Activated CD8-positive, alpha-beta T cell treated with anti-CD3 and anti-CD28 coated beads for 36 hours (primary cell): ENCODE measurements at regions not wholly inside any gene's neighbourhood (a gene's known extent, or its start where the extent isn't known, plus 50 kb on each side); places are given as distances from the start of the nearest gene placed in this dataset.

Source experiments
- ATAC-seq: fragments of 200-7000 bp; cut with Tn5 transposase; one replicate; pipeline ENCODE4 v1.10.0; 2021; ENCODE audit warnings: mild to moderate bottlenecking, moderate library complexity
- CTCF ChIA-PET: fragments of 350-600 bp; sonication (Branson Sonifier 250); formaldehyde crosslinking; loops from one replicate; lab custom pipeline; 2021; ENCODE audit warnings: antibody characterized with exemption; lab: Charles Lee
- POLR2A ChIA-PET: fragments of 350-600 bp; sonication (Branson Sonifier 250); formaldehyde crosslinking; loops from one replicate; lab custom pipeline; 2021; ENCODE audit warnings: antibody characterized with exemption; lab: Charles Lee
- DNase-seq: peaks from one replicate; pipeline ENCODE4 v3.0.0-alpha.2; 2020
- H3K27ac Mint-ChIP-seq: one replicate; pipeline ENCODE4 v1.8.0; 2021; ENCODE audit warnings: mild to moderate bottlenecking, mixed read lengths
- H3K27me3 Mint-ChIP-seq: one replicate; pipeline ENCODE4 v1.8.0; 2021; ENCODE audit warnings: mixed read lengths
- H3K36me3 Mint-ChIP-seq: one replicate; pipeline ENCODE4 v1.8.0; 2021; ENCODE audit warnings: low read depth, mixed read lengths
- H3K4me1 Mint-ChIP-seq: one replicate; pipeline ENCODE4 v1.8.0; 2021; ENCODE audit warnings: low read depth, mixed read lengths
- H3K4me3 Mint-ChIP-seq: one replicate; pipeline ENCODE4 v1.8.0; 2021; ENCODE audit warnings: mild to moderate bottlenecking, moderate library complexity, mixed read lengths
- H3K9me3 Mint-ChIP-seq: one replicate; pipeline ENCODE4 v1.8.0; 2021; ENCODE audit warnings: mixed read lengths
- intact Hi-C: fragments of 100-400 bp; cut with micrococcal nuclease; formaldehyde crosslinking; loops from one replicate; pipeline ENCODE4 v1.10.0; 2022
- TF ChIP-seq, protein P1 (sequence below): fragments of 200-600 bp; IDR thresholded peaks from one replicate; pipeline ENCODE4 v1.8.0; 2022; ENCODE audit warnings: antibody characterized with exemption, mild to moderate bottlenecking

DNA sequence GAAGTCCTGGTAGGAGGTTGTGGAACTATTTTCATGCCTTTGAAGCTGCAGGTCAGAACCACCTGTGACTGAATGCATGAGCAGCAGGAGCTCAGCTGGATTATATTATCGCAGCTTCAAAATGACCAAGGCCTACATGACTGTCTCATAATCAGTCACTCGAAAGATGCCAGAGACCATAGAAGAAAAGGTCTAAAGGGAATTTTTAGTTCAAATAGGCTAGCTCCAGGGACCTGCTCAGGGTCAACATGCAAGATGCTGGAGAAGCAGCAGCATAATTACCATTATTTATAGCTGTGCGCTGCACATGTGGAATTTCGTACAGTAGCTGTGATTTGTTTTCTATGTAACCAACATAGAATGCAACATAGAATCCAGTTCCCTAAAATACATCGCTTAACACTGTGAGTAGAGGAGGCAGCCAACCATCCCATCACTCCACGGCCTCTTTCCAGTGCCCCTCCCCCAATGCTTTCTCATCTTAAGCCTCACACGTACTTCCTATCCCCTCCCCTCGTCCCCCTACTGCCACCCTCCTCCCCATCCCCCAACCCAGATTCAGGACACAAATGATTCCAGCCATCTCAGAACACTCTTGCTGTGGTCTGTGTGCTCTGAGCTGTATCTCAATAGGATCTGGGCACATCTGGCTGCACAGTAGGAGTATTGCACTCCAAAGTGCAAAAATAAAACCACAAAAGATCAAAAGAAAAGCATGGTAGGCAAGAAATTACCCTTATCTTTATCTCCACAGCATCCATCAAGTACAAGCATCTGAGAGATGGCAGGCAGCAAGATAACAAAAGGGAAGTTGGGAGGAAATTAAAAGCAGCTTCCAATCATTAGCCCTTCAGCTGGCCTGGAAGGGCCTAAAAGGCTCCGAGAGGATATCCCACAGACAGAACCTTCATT lies 352.8 kb upstream of the SEMA6D start:
- TF ChIP-seq, protein P1, sequence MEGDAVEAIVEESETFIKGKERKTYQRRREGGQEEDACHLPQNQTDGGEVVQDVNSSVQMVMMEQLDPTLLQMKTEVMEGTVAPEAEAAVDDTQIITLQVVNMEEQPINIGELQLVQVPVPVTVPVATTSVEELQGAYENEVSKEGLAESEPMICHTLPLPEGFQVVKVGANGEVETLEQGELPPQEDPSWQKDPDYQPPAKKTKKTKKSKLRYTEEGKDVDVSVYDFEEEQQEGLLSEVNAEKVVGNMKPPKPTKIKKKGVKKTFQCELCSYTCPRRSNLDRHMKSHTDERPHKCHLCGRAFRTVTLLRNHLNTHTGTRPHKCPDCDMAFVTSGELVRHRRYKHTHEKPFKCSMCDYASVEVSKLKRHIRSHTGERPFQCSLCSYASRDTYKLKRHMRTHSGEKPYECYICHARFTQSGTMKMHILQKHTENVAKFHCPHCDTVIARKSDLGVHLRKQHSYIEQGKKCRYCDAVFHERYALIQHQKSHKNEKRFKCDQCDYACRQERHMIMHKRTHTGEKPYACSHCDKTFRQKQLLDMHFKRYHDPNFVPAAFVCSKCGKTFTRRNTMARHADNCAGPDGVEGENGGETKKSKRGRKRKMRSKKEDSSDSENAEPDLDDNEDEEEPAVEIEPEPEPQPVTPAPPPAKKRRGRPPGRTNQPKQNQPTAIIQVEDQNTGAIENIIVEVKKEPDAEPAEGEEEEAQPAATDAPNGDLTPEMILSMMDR: no peak
- Mint-ChIP-seq H3K4me1 (no peaks in the 10 kb centered on the region), H3K4me3 (no peak overlapping the region), H3K27me3 (no peaks in the 10 kb centered on the region), H3K9me3 (no peaks in the 10 kb centered on the region), H3K27ac (no peak overlapping the region), H3K36me3 (no peaks in the 10 kb centered on the region)
- POLR2A ChIA-PET: no interaction called here
- intact Hi-C loops: no loop called here
- CTCF ChIA-PET: no interaction called here
- ATAC-seq (no peak), DNase-seq (no peak)

DNA sequence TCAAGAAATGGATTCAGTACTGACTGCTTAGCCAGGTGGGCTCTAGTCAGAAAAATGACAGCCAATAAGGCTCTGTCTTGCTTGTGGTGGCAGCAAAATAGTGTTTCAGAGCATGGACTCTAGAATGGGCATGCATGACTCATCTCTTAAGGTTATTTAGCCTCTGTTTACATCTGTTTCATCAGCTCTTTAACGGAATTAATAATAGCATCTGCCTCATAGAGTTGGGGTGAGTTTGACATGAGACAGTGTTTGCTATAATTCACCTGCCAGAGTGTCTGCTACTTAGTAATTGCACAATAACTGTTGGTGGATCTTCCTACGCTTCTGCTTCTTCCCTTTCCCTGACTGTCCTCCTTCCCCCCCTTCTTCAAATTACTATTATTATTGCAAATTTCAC lies 350.4 kb upstream of the SEMA6D start:
- DNase-seq (no peak), ATAC-seq (no peak)
- Mint-ChIP-seq H3K4me3 (no peak overlapping the region), H3K4me1 (no peaks in the 10 kb centered on the region), H3K36me3 (no peaks in the 10 kb centered on the region), H3K27me3 (no peaks in the 10 kb centered on the region), H3K9me3 (no peaks in the 10 kb centered on the region), H3K27ac (no peak overlapping the region)
- intact Hi-C loops: no loop called here
- TF ChIP-seq, protein P1: no peak
- POLR2A ChIA-PET: no interaction called here
- CTCF ChIA-PET: no interaction called here

DNA sequence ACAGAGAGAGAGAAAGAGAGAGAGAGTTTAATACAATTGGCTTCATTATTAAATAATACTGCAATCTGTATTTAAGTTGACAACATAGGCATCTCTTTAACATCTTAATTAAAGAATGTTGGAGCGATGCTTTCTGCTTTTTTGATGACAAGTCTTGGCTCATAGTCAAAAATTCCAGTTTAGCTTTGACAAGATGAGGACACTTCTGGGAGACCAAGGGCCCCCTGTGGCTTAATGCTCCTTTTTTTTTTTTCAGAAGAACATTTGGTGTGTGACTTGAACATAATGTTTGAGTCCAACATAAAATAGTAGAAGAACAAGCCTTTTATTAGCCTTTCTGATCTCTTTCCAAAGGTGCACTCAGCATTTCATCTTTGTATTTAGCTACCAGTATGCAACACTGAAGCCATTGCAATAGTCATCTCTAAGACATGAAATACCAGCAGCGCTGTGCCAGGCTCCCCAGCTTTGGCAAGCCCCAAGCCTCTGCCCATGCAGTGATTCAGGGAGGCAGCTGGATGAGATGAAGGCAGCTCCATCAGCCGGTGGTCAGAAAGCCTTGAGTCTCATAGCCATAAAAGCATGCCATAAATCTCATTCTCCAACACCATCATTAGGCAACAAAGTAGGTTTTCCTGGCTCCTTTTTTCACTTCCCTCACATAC lies 349.4 kb upstream of the SEMA6D start:
- CTCF ChIA-PET: no interaction called here
- no peaks in the 10 kb centered on the region for H3K36me3 Mint-ChIP-seq

DNA sequence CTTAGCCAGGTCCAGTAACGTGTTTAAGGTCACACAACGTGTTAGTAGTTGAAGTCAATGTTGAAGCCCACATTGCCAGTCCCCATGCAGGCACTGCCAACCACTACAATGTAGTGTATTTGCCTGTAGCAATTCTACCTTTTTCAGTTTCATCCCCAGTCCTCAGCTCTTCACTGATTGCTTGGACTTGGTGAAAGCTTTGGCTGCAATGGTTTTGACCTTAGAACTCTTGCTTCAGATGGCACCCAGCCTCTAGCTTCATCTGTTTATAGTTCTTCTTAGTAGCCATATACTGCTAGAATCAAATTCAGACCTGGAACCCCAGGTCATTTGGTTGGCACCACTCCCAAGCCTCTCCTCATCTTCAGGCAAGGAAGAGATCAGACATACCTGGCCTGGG lies 345.4 kb upstream of the SEMA6D start:
- Mint-ChIP-seq H3K36me3 (no peaks in the 10 kb centered on the region), H3K27me3 (no peaks in the 10 kb centered on the region), H3K4me1 (no peaks in the 10 kb centered on the region), H3K9me3 (peaks cover 2% of the 10 kb centered on the region), H3K4me3 (no peak overlapping the region), H3K27ac (no peak overlapping the region)
- intact Hi-C loops: no loop called here
- ATAC-seq: no peak
- DNase-seq: no peak
- POLR2A ChIA-PET: no interaction called here
- TF ChIP-seq, protein P1: no peak
- CTCF ChIA-PET: no interaction called here

More for the DNA sequence above, 349.4 kb upstream of the SEMA6D start:
- ATAC-seq: no peak
- intact Hi-C loops: no loop called here
- Mint-ChIP-seq H3K9me3 (peaks cover 2% of the 10 kb centered on the region), H3K4me3 (no peak overlapping the region), H3K27me3 (no peaks in the 10 kb centered on the region), H3K27ac (no peak overlapping the region), H3K4me1 (no peaks in the 10 kb centered on the region)
- POLR2A ChIA-PET: no interaction called here
- DNase-seq: no peak
- TF ChIP-seq, protein P1: no peak

DNA sequence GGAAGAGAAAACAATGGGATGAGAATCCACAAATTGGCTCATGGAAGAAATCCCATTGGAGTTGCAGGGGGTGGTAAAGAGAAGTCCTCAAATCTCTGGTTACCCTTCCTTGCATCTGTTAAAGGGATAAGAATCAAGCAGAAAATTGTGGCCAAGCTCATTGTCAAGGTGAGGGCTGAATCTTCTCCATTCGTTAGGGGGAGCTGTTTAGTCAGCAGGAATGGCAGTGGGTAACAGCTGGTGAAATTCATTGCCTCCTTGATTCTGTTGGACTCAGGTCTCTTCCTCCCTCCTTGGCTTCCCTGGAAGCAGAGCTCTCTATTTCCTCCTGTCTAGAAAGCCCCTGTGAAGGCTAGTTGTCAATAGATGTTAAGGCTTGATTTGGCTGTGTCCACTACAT lies 343.1 kb upstream of the SEMA6D start:
- Mint-ChIP-seq H3K36me3 (no peaks in the 10 kb centered on the region), H3K4me3 (no peak overlapping the region), H3K4me1 (no peaks in the 10 kb centered on the region), H3K27ac (no peak overlapping the region), H3K27me3 (no peaks in the 10 kb centered on the region), H3K9me3 (peaks cover 2% of the 10 kb centered on the region)
- TF ChIP-seq, protein P1: no peak
- no peak for ATAC-seq
- CTCF ChIA-PET: no interaction called here
- DNase-seq: no peak
- intact Hi-C loops: no loop called here
- POLR2A ChIA-PET: interaction anchor here (1.3 kb wide), 1 partner anchor 16 kb away, joined by 3 read pairs; no protein-coding TSS in a partner anchor
